Right atrium auricular region (tissue), 2 donors: ENCODE measurements at regions not wholly inside any gene's neighbourhood (a gene's known extent, or its start where the extent isn't known, plus 50 kb on each side); places are given as distances from the start of the nearest gene placed in this dataset.

Source experiments
- DNase-seq: peaks from one replicate; pipeline ENCODE4 v3.0.0-alpha.2; 2019; ENCODE audit warnings: low spot score
- H3K27ac ChIP-seq, 2 donors: fragments of 200-600 bp; sonication (generic); 1 replicate in 1 of 2; 2 replicates in 1 of 2; pipeline ENCODE4 v1.5.1; 2016 to 2019
- H3K27me3 ChIP-seq, 2 donors: fragments of 200-600 bp; sonication (generic); one replicate each; pipeline versions ENCODE4 v1.5.1 to v1.6.0; 2017 to 2019
- H3K36me3 ChIP-seq: fragments of 200-600 bp; sonication (generic); one replicate; pipeline ENCODE4 v1.5.1; 2016
- H3K4me1 ChIP-seq, 2 donors: fragments of 200-600 bp; sonication (generic); one replicate each; pipeline versions ENCODE4 v1.5.1 to v1.6.0; 2017 to 2019
- H3K4me3 ChIP-seq, 2 donors: fragments of 200-600 bp; sonication (generic); 1 replicate in 1 of 2; 2 replicates in 1 of 2; pipeline ENCODE4 v1.5.1; 2017 to 2019; ENCODE audit warnings: mild to moderate bottlenecking in 1 of 2, moderate library complexity in 1 of 2
- H3K9me3 ChIP-seq, 2 donors: fragments of 200-600 bp; sonication (generic); one replicate each; pipeline ENCODE4 v1.5.1; 2019
- TF ChIP-seq, protein P1 (sequence below), 2 donors: fragments of 200-600 bp; sonication (generic); IDR thresholded peaks; one replicate each; pipeline ENCODE4 v1.5.1; 2019; ENCODE audit warnings: antibody characterized with exemption in 2 of 2

DNA sequence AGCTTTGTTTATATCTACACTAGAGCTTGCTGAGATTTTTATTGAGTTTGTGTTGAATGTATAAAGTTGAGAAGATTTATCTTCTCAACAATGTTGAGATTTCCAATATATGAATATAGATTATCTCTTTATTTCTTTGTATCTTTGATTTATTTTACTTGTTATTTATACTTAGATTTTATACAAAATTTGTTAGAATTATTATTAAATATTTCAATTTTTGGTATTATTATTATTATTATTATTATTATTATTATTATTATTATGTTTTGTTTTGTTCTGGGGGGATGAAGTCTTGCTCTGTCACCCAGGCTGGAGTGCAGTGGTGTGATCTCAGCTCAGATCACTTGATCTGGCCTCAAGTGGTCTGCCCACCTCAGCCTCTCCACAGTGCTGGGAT is 322.5 kb downstream of the PPARGC1A start:
- H3K4me3 ChIP-seq: no peak overlapping the region

DNA sequence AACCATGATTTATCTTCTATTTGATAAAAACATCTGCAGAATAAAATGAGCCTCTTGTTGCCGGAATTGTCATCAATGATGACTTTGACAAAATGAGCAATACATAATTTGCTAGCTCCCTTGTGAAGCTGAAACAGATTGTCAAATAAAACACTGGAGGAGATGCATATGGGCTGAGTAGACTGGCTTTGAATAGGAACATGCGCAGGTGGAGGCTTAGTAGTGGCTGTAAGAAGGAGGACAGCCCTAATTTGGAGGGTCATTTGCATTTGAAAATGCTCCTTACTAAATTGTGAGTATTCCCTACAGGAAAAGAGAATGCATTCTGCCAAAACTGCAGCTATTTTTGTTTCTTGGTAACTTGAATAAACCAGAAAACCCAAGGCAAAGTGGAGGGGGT is 329.1 kb downstream of the PPARGC1A start:
- TF ChIP-seq, protein P1, sequence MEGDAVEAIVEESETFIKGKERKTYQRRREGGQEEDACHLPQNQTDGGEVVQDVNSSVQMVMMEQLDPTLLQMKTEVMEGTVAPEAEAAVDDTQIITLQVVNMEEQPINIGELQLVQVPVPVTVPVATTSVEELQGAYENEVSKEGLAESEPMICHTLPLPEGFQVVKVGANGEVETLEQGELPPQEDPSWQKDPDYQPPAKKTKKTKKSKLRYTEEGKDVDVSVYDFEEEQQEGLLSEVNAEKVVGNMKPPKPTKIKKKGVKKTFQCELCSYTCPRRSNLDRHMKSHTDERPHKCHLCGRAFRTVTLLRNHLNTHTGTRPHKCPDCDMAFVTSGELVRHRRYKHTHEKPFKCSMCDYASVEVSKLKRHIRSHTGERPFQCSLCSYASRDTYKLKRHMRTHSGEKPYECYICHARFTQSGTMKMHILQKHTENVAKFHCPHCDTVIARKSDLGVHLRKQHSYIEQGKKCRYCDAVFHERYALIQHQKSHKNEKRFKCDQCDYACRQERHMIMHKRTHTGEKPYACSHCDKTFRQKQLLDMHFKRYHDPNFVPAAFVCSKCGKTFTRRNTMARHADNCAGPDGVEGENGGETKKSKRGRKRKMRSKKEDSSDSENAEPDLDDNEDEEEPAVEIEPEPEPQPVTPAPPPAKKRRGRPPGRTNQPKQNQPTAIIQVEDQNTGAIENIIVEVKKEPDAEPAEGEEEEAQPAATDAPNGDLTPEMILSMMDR (IDR thresholded peaks at IDR 0.05): no peak
- Histone ChIP-seq H3K4me1 (no peaks in the 10 kb centered on the region), H3K27me3 (no peaks in the 10 kb centered on the region), H3K36me3 (no peaks in the 10 kb centered on the region), H3K4me3 (no peak overlapping the region), H3K9me3 (no peaks in the 10 kb centered on the region), H3K27ac (no peak overlapping the region)
- no peak for DNase-seq

More for the DNA sequence above, 322.5 kb downstream of the PPARGC1A start:
- H3K36me3 ChIP-seq: no peaks in the 10 kb centered on the region
- H3K4me1 ChIP-seq: no peaks in the 10 kb centered on the region
- no peaks in the 10 kb centered on the region for H3K9me3 ChIP-seq
- no peaks in the 10 kb centered on the region for H3K27me3 ChIP-seq
- TF ChIP-seq, protein P1 (IDR thresholded peaks at IDR 0.05): no peak
- DNase-seq: no peak
- no peak overlapping the region for H3K27ac ChIP-seq

DNA sequence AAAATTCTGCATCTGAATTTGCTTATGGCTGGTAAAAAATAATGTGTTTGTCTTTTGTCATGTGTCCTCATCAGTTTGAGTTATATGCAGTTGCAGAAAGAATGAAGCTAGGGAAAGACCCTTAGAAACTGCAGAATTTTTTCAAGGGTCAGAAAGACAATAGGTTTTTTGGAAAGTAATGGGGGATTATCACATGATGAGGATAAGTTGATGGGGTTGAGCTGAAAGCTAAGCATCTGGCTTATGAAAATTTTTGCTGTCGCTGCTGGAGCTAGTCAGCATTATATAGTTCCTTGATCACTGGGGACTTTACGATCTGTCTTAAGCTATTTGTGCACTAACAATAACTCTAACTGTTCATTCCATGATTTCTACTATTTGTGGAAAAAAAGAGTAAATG is 331.7 kb downstream of the PPARGC1A start:
- Histone ChIP-seq H3K4me1 (no peaks in the 10 kb centered on the region), H3K9me3 (peaks cover 0 to 13% of the 10 kb centered on the region in 2 donors), H3K4me3 (no peak overlapping the region), H3K36me3 (no peaks in the 10 kb centered on the region), H3K27ac (no peak overlapping the region), H3K27me3 (no peaks in the 10 kb centered on the region)
- TF ChIP-seq, protein P1 (IDR thresholded peaks at IDR 0.05): no peak
- no peak for DNase-seq

DNA sequence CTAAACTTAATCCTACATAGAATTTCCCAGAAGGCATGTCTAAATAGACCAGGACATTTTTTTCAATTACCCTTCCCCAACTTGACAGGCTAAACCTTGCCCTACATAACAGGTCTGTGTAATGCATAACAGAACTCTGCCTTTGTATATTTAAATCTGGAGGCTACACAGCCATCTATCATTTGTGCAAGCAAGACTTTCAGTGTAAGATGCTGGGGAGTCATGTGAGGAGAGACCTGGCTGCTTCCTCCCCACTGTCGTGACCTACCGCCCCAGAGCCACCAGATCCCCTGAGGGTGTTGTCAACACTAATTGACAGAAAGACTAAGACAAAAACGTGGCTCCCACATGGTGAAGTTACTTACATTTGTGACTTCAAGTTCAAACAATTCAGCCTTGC is 342.2 kb downstream of the PPARGC1A start:
- TF ChIP-seq, protein P1 (IDR thresholded peaks at IDR 0.05): no peak

DNA sequence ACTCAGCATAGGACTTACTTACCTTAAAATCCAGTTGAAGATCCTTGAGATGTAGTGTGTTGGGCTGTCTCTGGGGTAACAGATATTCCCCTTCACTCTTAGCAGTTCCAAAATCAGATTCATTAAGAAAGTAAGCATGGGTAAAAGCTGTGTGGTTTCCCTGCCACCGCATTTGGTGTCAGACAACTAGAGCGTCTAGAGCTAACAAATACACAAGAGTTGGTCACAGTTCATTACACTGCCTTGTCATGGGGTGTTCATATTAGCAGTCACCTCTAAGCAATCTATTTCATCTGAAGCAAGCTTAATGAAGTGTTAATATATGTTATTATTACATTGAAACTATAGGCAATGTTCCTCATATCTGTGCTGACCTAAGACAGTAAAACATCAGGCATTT is 342.8 kb downstream of the PPARGC1A start:
- no peaks in the 10 kb centered on the region for H3K27me3 ChIP-seq
- no peaks in the 10 kb centered on the region for H3K36me3 ChIP-seq
- no peak overlapping the region for H3K27ac ChIP-seq
- no peaks in the 10 kb centered on the region for H3K4me1 ChIP-seq
- no peak overlapping the region for H3K4me3 ChIP-seq
- DNase-seq: no peak
- TF ChIP-seq, protein P1 (IDR thresholded peaks at IDR 0.05): no peak
- H3K9me3 ChIP-seq: no peaks in the 10 kb centered on the region

More for the DNA sequence above, 342.2 kb downstream of the PPARGC1A start:
- no peak overlapping the region for H3K27ac ChIP-seq
- no peak for DNase-seq
- no peaks in the 10 kb centered on the region for H3K4me1 ChIP-seq
- H3K9me3 ChIP-seq: no peaks in the 10 kb centered on the region
- H3K4me3 ChIP-seq: no peak overlapping the region
- H3K27me3 ChIP-seq: no peaks in the 10 kb centered on the region
- no peaks in the 10 kb centered on the region for H3K36me3 ChIP-seq

DNA sequence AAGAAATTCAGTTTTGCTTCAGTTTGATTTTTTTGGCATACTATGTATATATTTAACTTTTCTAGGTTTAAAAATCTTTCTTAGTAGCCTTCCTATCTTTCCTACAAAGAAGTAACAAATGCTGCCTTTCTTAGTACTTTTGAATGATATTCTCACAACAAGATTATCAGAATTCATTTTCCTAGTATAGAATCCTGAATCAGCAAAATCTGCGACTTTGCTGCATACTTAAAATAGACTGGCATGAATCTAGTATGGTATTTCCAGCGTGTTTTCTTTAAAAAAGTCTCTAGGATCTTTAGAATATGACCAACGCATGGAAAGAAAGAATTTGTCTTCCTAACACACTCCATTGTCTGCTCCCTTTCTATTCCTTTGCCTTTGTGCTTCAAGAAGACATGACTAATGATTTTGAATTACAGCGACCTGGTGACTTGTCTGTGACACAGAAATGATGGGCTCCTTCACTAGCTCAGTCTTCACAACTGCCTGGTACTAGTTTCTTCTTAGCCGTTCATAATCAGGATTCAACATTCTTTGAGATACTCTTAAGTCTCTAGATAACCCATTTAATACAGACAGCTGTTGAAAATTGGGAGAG is 349.8 kb downstream of the PPARGC1A start:
- Histone ChIP-seq H3K4me1 (no peaks in the 10 kb centered on the region), H3K4me3 (no peak overlapping the region), H3K9me3 (no peaks in the 10 kb centered on the region), H3K36me3 (no peaks in the 10 kb centered on the region), H3K27me3 (no peaks in the 10 kb centered on the region), H3K27ac (no peak overlapping the region)
- DNase-seq: no peak
- TF ChIP-seq, protein P1 (IDR thresholded peaks at IDR 0.05): no peak
